ENCODE measurements at regions not wholly inside any gene's neighbourhood (a gene's known extent, or its start where the extent isn't known, plus 50 kb on each side); places are given as distances from the start of the nearest gene placed in this dataset.

DNA sequence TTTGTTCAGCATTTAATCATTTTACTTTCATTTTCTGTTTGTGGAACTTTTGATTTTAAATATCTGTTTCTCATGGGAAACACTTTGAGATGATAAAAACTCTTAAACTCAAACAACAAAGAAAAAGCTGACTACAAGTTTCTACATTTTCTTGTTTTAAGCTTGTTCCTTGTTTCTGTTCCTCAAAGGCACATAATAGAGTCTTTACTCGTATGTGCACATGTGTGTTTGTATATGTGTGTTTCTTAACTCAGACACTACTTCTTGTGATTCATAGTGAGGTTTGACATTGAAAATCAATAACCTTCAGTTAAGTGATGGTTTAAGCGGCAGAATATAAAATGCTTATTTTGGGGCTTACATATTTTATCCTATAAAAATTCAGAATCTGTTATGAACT lies 786.7 kb upstream of the EPHA6 start:
- no peak overlapping the region for H3K27ac Mint-ChIP-seq
- no peak overlapping the region for H3K4me3 Mint-ChIP-seq (ENCODE audit: low read depth)

GRCh38 chr3:96039632-96040031 lies 774.8 kb upstream of the EPHA6 start:
- no peak overlapping the region for H3K4me3 Mint-ChIP-seq (ENCODE audit: low read depth)

More for the DNA sequence above, 786.7 kb upstream of the EPHA6 start:
- H3K4me1 Mint-ChIP-seq (ENCODE audit: low read depth) = no peaks in the 10 kb centered on the region
- H3K9me3 Mint-ChIP-seq (ENCODE audit: low read depth) = peaks cover 2% of the 10 kb centered on the region
- no peak for DNase-seq (ENCODE audit: low spot score, unreplicated experiment)
- TF ChIP-seq, protein P1, sequence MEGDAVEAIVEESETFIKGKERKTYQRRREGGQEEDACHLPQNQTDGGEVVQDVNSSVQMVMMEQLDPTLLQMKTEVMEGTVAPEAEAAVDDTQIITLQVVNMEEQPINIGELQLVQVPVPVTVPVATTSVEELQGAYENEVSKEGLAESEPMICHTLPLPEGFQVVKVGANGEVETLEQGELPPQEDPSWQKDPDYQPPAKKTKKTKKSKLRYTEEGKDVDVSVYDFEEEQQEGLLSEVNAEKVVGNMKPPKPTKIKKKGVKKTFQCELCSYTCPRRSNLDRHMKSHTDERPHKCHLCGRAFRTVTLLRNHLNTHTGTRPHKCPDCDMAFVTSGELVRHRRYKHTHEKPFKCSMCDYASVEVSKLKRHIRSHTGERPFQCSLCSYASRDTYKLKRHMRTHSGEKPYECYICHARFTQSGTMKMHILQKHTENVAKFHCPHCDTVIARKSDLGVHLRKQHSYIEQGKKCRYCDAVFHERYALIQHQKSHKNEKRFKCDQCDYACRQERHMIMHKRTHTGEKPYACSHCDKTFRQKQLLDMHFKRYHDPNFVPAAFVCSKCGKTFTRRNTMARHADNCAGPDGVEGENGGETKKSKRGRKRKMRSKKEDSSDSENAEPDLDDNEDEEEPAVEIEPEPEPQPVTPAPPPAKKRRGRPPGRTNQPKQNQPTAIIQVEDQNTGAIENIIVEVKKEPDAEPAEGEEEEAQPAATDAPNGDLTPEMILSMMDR (IDR thresholded peaks at IDR 0.05; ENCODE audit: unreplicated experiment) = no peak
- no peaks in the 10 kb centered on the region for H3K27me3 Mint-ChIP-seq
- H3K36me3 Mint-ChIP-seq (ENCODE audit: insufficient read depth) = no peaks in the 10 kb centered on the region

GRCh38 chr3:96059301-96059700 lies 755.1 kb upstream of the EPHA6 start:
- no peak overlapping the region for H3K27ac Mint-ChIP-seq
- H3K4me3 Mint-ChIP-seq (ENCODE audit: low read depth) = no peak overlapping the region
- peaks cover 3% of the 10 kb centered on the region for H3K9me3 Mint-ChIP-seq (ENCODE audit: low read depth)
- H3K36me3 Mint-ChIP-seq (ENCODE audit: insufficient read depth) = no peaks in the 10 kb centered on the region
- DNase-seq (ENCODE audit: low spot score, unreplicated experiment) = no peak
- H3K4me1 Mint-ChIP-seq (ENCODE audit: low read depth) = no peaks in the 10 kb centered on the region
- H3K27me3 Mint-ChIP-seq = no peaks in the 10 kb centered on the region
- TF ChIP-seq, protein P1 (IDR thresholded peaks at IDR 0.05; ENCODE audit: unreplicated experiment) = no peak

More at GRCh38 chr3:96039632-96040031, 774.8 kb upstream of the EPHA6 start:
- Mint-ChIP-seq H3K4me1 (ENCODE audit: low read depth) (no peaks in the 10 kb centered on the region), H3K36me3 (ENCODE audit: insufficient read depth) (no peaks in the 10 kb centered on the region), H3K27me3 (no peaks in the 10 kb centered on the region), H3K27ac (no peak overlapping the region), H3K9me3 (ENCODE audit: low read depth) (peaks cover 9% of the 10 kb centered on the region)
- DNase-seq (ENCODE audit: low spot score, unreplicated experiment) = no peak
- TF ChIP-seq, protein P1 (IDR thresholded peaks at IDR 0.05; ENCODE audit: unreplicated experiment) = no peak

DNA sequence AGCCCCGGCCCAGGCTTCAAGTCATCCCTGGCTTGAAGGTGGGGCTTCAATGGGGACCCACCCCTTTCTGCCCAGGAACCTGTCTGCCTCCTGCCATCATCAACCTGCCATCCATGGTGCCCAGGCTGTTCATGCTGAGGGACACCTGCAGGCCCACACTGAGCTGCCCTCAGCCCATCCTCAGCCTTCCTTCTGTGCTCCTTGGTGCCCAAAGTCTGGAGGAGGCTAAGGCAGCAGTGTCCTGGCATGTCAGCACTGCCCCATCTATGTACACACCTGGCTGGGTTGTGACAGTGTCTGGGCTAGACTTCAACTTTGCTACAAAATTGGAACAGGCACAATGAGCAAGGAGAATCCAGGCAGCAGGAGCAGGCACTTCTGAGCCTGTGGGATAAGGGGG lies 745.3 kb upstream of the EPHA6 start:
- H3K4me1 Mint-ChIP-seq (ENCODE audit: low read depth) = peaks cover 2% of the 10 kb centered on the region
- no peak for DNase-seq (ENCODE audit: low spot score, unreplicated experiment)
- H3K27ac Mint-ChIP-seq = no peak overlapping the region
- no peaks in the 10 kb centered on the region for H3K36me3 Mint-ChIP-seq (ENCODE audit: insufficient read depth)
- H3K27me3 Mint-ChIP-seq = no peaks in the 10 kb centered on the region
- H3K4me3 Mint-ChIP-seq (ENCODE audit: low read depth) = no peak overlapping the region
- TF ChIP-seq, protein P1 (IDR thresholded peaks at IDR 0.05; ENCODE audit: unreplicated experiment) = no peak
- H3K9me3 Mint-ChIP-seq (ENCODE audit: low read depth) = no peaks in the 10 kb centered on the region

- Mint-ChIP-seq H3K4me1 (ENCODE audit: low read depth) (peaks cover 4% of the 10 kb centered on the region), H3K27ac (no peak overlapping the region), H3K4me3 (ENCODE audit: low read depth) (no peak overlapping the region), H3K27me3 (no peaks in the 10 kb centered on the region), H3K36me3 (ENCODE audit: insufficient read depth) (no peaks in the 10 kb centered on the region), H3K9me3 (ENCODE audit: low read depth) (no peaks in the 10 kb centered on the region)
- TF ChIP-seq, protein P1 (IDR thresholded peaks at IDR 0.05; ENCODE audit: unreplicated experiment) = no peak
- DNase-seq (ENCODE audit: low spot score, unreplicated experiment) = no peak
Observed at GRCh38 chr3:96070678-96071077, 743.7 kb upstream of the EPHA6 start.

Measured in progenitor cell of endocrine pancreas (in vitro differentiated cells).